Endothelial cell of umbilical vein (primary cell): ENCODE measurements at regions not wholly inside any gene's neighbourhood (a gene's known extent, or its start where the extent isn't known, plus 50 kb on each side); places are given as distances from the start of the nearest gene placed in this dataset.

Experiments used
- BruUV-seq: library from RNA; stranded (reverse); fragments of 400-500 nt; replicated peaks from 2 replicates; lab custom pipeline; 2021; lab: Mats Ljungman, UMichigan
- CTCF ChIA-PET: fragments of 300-600, 350-600 bp; sonication (Branson Sonifier 250); formaldehyde crosslinking; loops from one replicate; lab custom pipeline; 2021; ENCODE audit warnings: antibody characterized with exemption, inconsistent platforms; lab: Charles Lee
- POLR2A ChIA-PET: fragments of 300-600, 350-600 bp; sonication (Branson Sonifier 250); formaldehyde crosslinking; loops from one replicate; lab custom pipeline; 2021; ENCODE audit warnings: antibody characterized with exemption, inconsistent platforms; lab: Charles Lee
- DNase-seq: peaks from one replicate; pipeline ENCODE4 v3.0.0-alpha.2; 2011; ENCODE audit warnings: low read depth, low spot score
- FAIRE-seq: peaks from 2 replicates; lab custom pipeline; 2011; peaks lifted over from hg19 to GRCh38; lab: Jason Lieb, UNC
- H2AFZ ChIP-seq: 2 replicates; pipeline ENCODE4 v1.6.0; 2012; ENCODE audit warnings: low read depth, low read length, control low read depth, inconsistent platforms
- H3K27ac ChIP-seq: 2 replicates; pipeline ENCODE4 v1.5.1; 2011; ENCODE audit warnings: low read depth, mild to moderate bottlenecking, control low read depth, low read length, moderate library complexity; ENCODE audit not compliant: insufficient read depth
- H3K27me3 ChIP-seq, 2 experiments: 2 replicates each; pipeline versions ENCODE4 v1.6.0 to v1.6.1; 2011; ENCODE audit warnings: low read length in 2 of 2, mixed read lengths in 1 of 2; ENCODE audit not compliant: control insufficient read depth in 2 of 2, insufficient read depth in 2 of 2
- H3K36me3 ChIP-seq, 2 experiments: 2 replicates in 1 of 2; 3 replicates in 1 of 2; pipeline ENCODE4 v1.5.1; 2011; ENCODE audit warnings: low read length in 2 of 2, mild to moderate bottlenecking in 1 of 2, moderate library complexity in 1 of 2; ENCODE audit not compliant: control insufficient read depth in 2 of 2, insufficient read depth in 2 of 2; ENCODE audit errors: extremely low read depth in 1 of 2
- H3K4me1 ChIP-seq: 3 replicates; pipeline ENCODE4 v1.5.1; 2011; ENCODE audit warnings: mild to moderate bottlenecking, low read length; ENCODE audit not compliant: control insufficient read depth, insufficient read depth; ENCODE audit errors: extremely low read depth
- H3K4me2 ChIP-seq: 2 replicates; pipeline ENCODE4 v1.6.1; 2011; ENCODE audit warnings: low read length, control low read depth, mixed read lengths; ENCODE audit not compliant: insufficient read depth
- H3K4me3 ChIP-seq, 3 experiments: fragments of 200-600 bp in 1 of 3; sonication (generic), shearing (Covaris generic) in 1 of 3; replicated peaks in 1 of 3; 2 replicates each; pipeline ENCODE4 v1.5.1; 2011 to 2016; ENCODE audit warnings: control low read depth in 3 of 3, low read length in 3 of 3, mild to moderate bottlenecking in 2 of 3, inconsistent platforms in 1 of 3, low read depth in 1 of 3, moderate library complexity in 1 of 3; ENCODE audit not compliant: insufficient read depth in 1 of 3
- H3K79me2 ChIP-seq: 2 replicates; pipeline ENCODE4 v1.6.0; 2012; ENCODE audit warnings: low read length, inconsistent platforms; ENCODE audit not compliant: control insufficient read depth, insufficient read depth
- H3K9ac ChIP-seq: replicated peaks from 2 replicates; pipeline ENCODE3; 2011; ENCODE audit warnings: low read length, control low read depth; ENCODE audit not compliant: insufficient read depth; ENCODE audit errors: extremely low read depth
- H3K9me1 ChIP-seq: replicated peaks from 3 replicates; pipeline ENCODE4 v1.6.0; 2011; ENCODE audit warnings: mild to moderate bottlenecking, low read length; ENCODE audit not compliant: control insufficient read depth, insufficient read depth; ENCODE audit errors: extremely low read depth
- H3K9me3 ChIP-seq: replicated peaks from 2 replicates; pipeline ENCODE4 v1.5.1; 2012; ENCODE audit warnings: low read length, inconsistent platforms; ENCODE audit not compliant: control insufficient read depth, insufficient read depth
- H4K20me1 ChIP-seq: replicated peaks from 2 replicates; pipeline ENCODE3; 2011; ENCODE audit warnings: mild to moderate bottlenecking, low read length; ENCODE audit not compliant: control insufficient read depth, insufficient read depth; ENCODE audit errors: extremely low read depth
- EZH2 ChIP-seq: IDR thresholded peaks from 2 replicates; pipeline ENCODE4 v1.6.1; 2012; ENCODE audit warnings: borderline replicate concordance, low read depth, mild to moderate bottlenecking, moderate library complexity, low read length, inconsistent platforms; ENCODE audit not compliant: severe bottlenecking
- FOS ChIP-seq: IDR thresholded peaks from 2 replicates; pipeline ENCODE4 v1.6.1; 2011; ENCODE audit warnings: mild to moderate bottlenecking, low read length, moderate library complexity, borderline replicate concordance; ENCODE audit not compliant: insufficient read depth
- GATA2 ChIP-seq: IDR thresholded peaks from 2 replicates; pipeline ENCODE4 v1.7.0; 2011; ENCODE audit warnings: low read depth, mild to moderate bottlenecking, moderate library complexity, mixed read lengths, low read length; ENCODE audit not compliant: insufficient read length, insufficient read depth
- JUN ChIP-seq: IDR thresholded peaks from 2 replicates; pipeline ENCODE4 v1.6.1; 2011; ENCODE audit warnings: borderline replicate concordance, low read depth; ENCODE audit not compliant: insufficient read length, insufficient read depth
- MYC ChIP-seq: IDR thresholded peaks from one replicate; pipeline ENCODE4 v1.6.1; 2011; ENCODE audit warnings: mild to moderate bottlenecking, low read depth, low read length
- POLR2A ChIP-seq: IDR thresholded peaks from 2 replicates; pipeline ENCODE4 v1.6.1; 2012; ENCODE audit warnings: low read depth, mild to moderate bottlenecking, control low read depth, low read length
- POLR2AphosphoS5 ChIP-seq: IDR thresholded peaks from 2 replicates; pipeline ENCODE4 v1.6.1; 2012; ENCODE audit warnings: low read depth, mild to moderate bottlenecking, control low read depth, low read length, moderate library complexity; ENCODE audit not compliant: insufficient read depth
- dilution Hi-C: fragments of 300-500 bp; cut with MboI; formaldehyde crosslinking; loops from one replicate; pipeline ENCODE4 v1.15.0; 2019; ENCODE audit warnings: low sequenced_read_pairs; ENCODE audit not compliant: extremely low pct_ligation_motif_present
- intact Hi-C: fragments of 100-400 bp; cut with micrococcal nuclease; formaldehyde crosslinking; loops from one replicate; pipeline ENCODE4 v1.10.0; 2022
- TF ChIP-seq, protein P1 (sequence below): IDR thresholded peaks from 2 replicates; pipeline ENCODE4 v1.6.1; 2011; ENCODE audit not compliant: insufficient read depth, insufficient read length
- TF ChIP-seq, protein P2 (sequence below), 2 donors: IDR thresholded peaks; 1 replicate in 1 of 2; 2 replicates in 1 of 2; pipeline ENCODE4 v1.5.1; 2011; ENCODE audit warnings: low read length in 2 of 2, mild to moderate bottlenecking in 2 of 2, moderate library complexity in 2 of 2, control low read depth in 1 of 2, inconsistent platforms in 1 of 2, low read depth in 1 of 2; ENCODE audit not compliant: insufficient read depth in 1 of 2; ENCODE audit errors: extremely low read depth in 1 of 2

DNA sequence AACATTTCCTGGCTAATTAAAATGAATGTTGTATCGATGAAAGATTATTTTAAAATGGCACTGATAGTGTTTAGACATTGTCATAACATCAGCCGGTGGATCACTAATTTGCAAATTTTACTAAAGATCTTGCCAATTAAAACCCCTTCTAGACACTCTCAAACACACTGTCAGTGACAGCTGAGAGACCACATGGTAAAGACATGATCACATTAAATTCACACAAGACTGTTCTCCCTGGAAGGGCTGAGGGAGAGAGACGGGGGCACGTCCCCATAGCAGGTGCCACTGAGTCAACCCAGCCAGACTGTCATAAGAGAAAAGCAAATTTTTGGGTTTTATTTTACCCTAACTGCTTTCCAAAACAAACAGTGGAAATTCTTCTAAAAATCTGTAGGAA is 306.0 kb downstream of the TXNL1 start:
- Histone ChIP-seq H2AFZ (no peak overlapping the region), H3K9me3 (no peaks in the 10 kb centered on the region), H3K9ac (no peak overlapping the region), H3K27me3 (no peaks in the 10 kb centered on the region), H3K4me3 (no peak overlapping the region), H3K4me1 (peaks cover 17% of the 10 kb centered on the region), H3K9me1 (no peaks in the 10 kb centered on the region), H3K36me3 (no peaks in the 10 kb centered on the region), H3K27ac (no peak overlapping the region), H3K4me2 (no peak overlapping the region), H3K79me2 (no peaks in the 10 kb centered on the region), H4K20me1 (no peaks in the 10 kb centered on the region)
- CTCF ChIA-PET: interaction anchor here (1.3 kb wide), 1 partner anchor 11 kb away, joined by 3 read pairs; no protein-coding TSS in a partner anchor
- FAIRE-seq (no peak), DNase-seq (no peak)
- dilution Hi-C loops: no loop called here
- TF ChIP-seq POLR2AphosphoS5 (no peak), POLR2A (no peak), MYC (no peak), FOS (no peak), EZH2 (no peak), JUN (no peak), GATA2 (no peak)
- TF ChIP-seq, protein P1, sequence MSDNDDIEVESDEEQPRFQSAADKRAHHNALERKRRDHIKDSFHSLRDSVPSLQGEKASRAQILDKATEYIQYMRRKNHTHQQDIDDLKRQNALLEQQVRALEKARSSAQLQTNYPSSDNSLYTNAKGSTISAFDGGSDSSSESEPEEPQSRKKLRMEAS: no peak
- TF ChIP-seq, protein P2, sequence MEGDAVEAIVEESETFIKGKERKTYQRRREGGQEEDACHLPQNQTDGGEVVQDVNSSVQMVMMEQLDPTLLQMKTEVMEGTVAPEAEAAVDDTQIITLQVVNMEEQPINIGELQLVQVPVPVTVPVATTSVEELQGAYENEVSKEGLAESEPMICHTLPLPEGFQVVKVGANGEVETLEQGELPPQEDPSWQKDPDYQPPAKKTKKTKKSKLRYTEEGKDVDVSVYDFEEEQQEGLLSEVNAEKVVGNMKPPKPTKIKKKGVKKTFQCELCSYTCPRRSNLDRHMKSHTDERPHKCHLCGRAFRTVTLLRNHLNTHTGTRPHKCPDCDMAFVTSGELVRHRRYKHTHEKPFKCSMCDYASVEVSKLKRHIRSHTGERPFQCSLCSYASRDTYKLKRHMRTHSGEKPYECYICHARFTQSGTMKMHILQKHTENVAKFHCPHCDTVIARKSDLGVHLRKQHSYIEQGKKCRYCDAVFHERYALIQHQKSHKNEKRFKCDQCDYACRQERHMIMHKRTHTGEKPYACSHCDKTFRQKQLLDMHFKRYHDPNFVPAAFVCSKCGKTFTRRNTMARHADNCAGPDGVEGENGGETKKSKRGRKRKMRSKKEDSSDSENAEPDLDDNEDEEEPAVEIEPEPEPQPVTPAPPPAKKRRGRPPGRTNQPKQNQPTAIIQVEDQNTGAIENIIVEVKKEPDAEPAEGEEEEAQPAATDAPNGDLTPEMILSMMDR (IDR thresholded peaks at IDR 0.05; ENCODE audit: extremely low read depth in 1 of 2, insufficient read depth in 1 of 2, low read depth in 1 of 2, low read length in 2 of 2): no peak
- POLR2A ChIA-PET: no interaction called here
- no TSS peak for BruUV-seq
- intact Hi-C loops: no loop called here
